ENCODE measurements at regions not wholly inside any gene's neighbourhood (a gene's known extent, or its start where the extent isn't known, plus 50 kb on each side); places are given as distances from the start of the nearest gene placed in this dataset.

- no peaks in the 10 kb centered on the region for H3K36me3 Mint-ChIP-seq (ENCODE audit: low read depth)
- no peak overlapping the region for H3K27ac ChIP-seq (ENCODE audit: low read depth, low read length)
- H3K9me3 ChIP-seq (ENCODE audit: control insufficient read depth, low read length) = no peaks in the 10 kb centered on the region
- peaks cover 2% of the 10 kb centered on the region for H3K27me3 Mint-ChIP-seq (ENCODE audit: insufficient read depth)
- H3K4me1 Mint-ChIP-seq = no peaks in the 10 kb centered on the region
- no peaks in the 10 kb centered on the region for H3K36me3 ChIP-seq (ENCODE audit: control insufficient read depth, insufficient read depth, low read length)
- no peak overlapping the region for H3K27ac Mint-ChIP-seq
- no peaks in the 10 kb centered on the region for H3K9me3 Mint-ChIP-seq
- H3K4me3 ChIP-seq (ENCODE audit: low read length) = no peak overlapping the region
- no peaks in the 10 kb centered on the region for H3K27me3 ChIP-seq (ENCODE audit: control insufficient read depth, insufficient read depth, low read length, poor library complexity, severe bottlenecking)
- no peak for DNase-seq
- TF ChIP-seq CTCF (conservative IDR thresholded peaks at IDR 0.05) = no peak
- no peak overlapping the region for H3K9ac ChIP-seq (ENCODE audit: extremely low read depth, low read length, poor library complexity, severe bottlenecking)
- H3K4me1 ChIP-seq (ENCODE audit: control insufficient read depth, insufficient read depth, low read length) = no peaks in the 10 kb centered on the region
- no peak overlapping the region for H3K4me3 Mint-ChIP-seq
Measured at GRCh38 chr7:47691988-47692387, 110.1 kb upstream of the TNS3 start.

GRCh38 chr7:47690902-47691558 is 109.1 kb upstream of the TNS3 start:
- 41 to 61% methylated on average over 3 of the region's 3 CpGs for WGBS, 2 experiments (ENCODE audit: insufficient coverage in 1 of 2, insufficient read length in 1 of 2)
- no peak overlapping the region for H3K27ac Mint-ChIP-seq
- H3K27ac ChIP-seq (ENCODE audit: low read depth, low read length) = peak overlapping the region; percentile 44

GRCh38 chr7:47689558-47689957 is 107.6 kb upstream of the TNS3 start:
- H3K9ac ChIP-seq (ENCODE audit: extremely low read depth, low read length, poor library complexity, severe bottlenecking) = no peak overlapping the region
- H3K27me3 ChIP-seq (ENCODE audit: control insufficient read depth, insufficient read depth, low read length, poor library complexity, severe bottlenecking) = no peaks in the 10 kb centered on the region
- H3K9me3 ChIP-seq (ENCODE audit: control insufficient read depth, low read length) = no peaks in the 10 kb centered on the region
- no peak overlapping the region for H3K27ac Mint-ChIP-seq
- H3K36me3 Mint-ChIP-seq (ENCODE audit: low read depth) = no peaks in the 10 kb centered on the region
- H3K4me1 ChIP-seq (ENCODE audit: control insufficient read depth, insufficient read depth, low read length) = no peaks in the 10 kb centered on the region
- no peaks in the 10 kb centered on the region for H3K4me1 Mint-ChIP-seq
- H3K27me3 Mint-ChIP-seq (ENCODE audit: insufficient read depth) = peaks cover 2% of the 10 kb centered on the region
- H3K9me3 Mint-ChIP-seq = no peaks in the 10 kb centered on the region
- DNase-seq = no peak
- WGBS, 2 experiments (ENCODE audit: insufficient coverage in 1 of 2, insufficient read length in 1 of 2) = 82 to 88% methylated on average over 4 of the region's 4 CpGs
- H3K36me3 ChIP-seq (ENCODE audit: control insufficient read depth, insufficient read depth, low read length) = no peaks in the 10 kb centered on the region
- H3K27ac ChIP-seq (ENCODE audit: low read depth, low read length) = no peak overlapping the region
- no peak overlapping the region for H3K4me3 Mint-ChIP-seq
- no peak for TF ChIP-seq CTCF (conservative IDR thresholded peaks at IDR 0.05)
- H3K4me3 ChIP-seq (ENCODE audit: low read length) = no peak overlapping the region

More at GRCh38 chr7:47690902-47691558, 109.1 kb upstream of the TNS3 start:
- H3K27me3 Mint-ChIP-seq (ENCODE audit: insufficient read depth) = peaks cover 2% of the 10 kb centered on the region
- no peaks in the 10 kb centered on the region for H3K36me3 ChIP-seq (ENCODE audit: control insufficient read depth, insufficient read depth, low read length)
- no peak for DNase-seq
- no peaks in the 10 kb centered on the region for H3K9me3 Mint-ChIP-seq
- H3K9me3 ChIP-seq (ENCODE audit: control insufficient read depth, low read length) = no peaks in the 10 kb centered on the region
- no peaks in the 10 kb centered on the region for H3K4me1 ChIP-seq (ENCODE audit: control insufficient read depth, insufficient read depth, low read length)
- H3K27me3 ChIP-seq (ENCODE audit: control insufficient read depth, insufficient read depth, low read length, poor library complexity, severe bottlenecking) = no peaks in the 10 kb centered on the region
- TF ChIP-seq CTCF (conservative IDR thresholded peaks at IDR 0.05) = no peak
- no peak overlapping the region for H3K4me3 Mint-ChIP-seq
- H3K4me3 ChIP-seq (ENCODE audit: low read length) = no peak overlapping the region
- H3K9ac ChIP-seq (ENCODE audit: extremely low read depth, low read length, poor library complexity, severe bottlenecking) = no peak overlapping the region
- H3K4me1 Mint-ChIP-seq = no peaks in the 10 kb centered on the region
- H3K36me3 Mint-ChIP-seq (ENCODE audit: low read depth) = no peaks in the 10 kb centered on the region

All from endodermal cell (in vitro differentiated cells).